ENCODE measurements at regions not wholly inside any gene's neighbourhood (a gene's known extent, or its start where the extent isn't known, plus 50 kb on each side); places are given as distances from the start of the nearest gene placed in this dataset.

- 83 to 95% methylated on average over 4 of the region's 4 CpGs for WGBS, 2 donors
- H3K27ac ChIP-seq, result no peak overlapping the region
- no peak for DNase-seq
- intact Hi-C loops (cut with DNase I), result no loop called here
- H3K9me3 ChIP-seq, result no peaks in the 10 kb centered on the region
- no peaks in the 10 kb centered on the region for H3K4me1 ChIP-seq
- no peaks in the 10 kb centered on the region for H3K36me3 ChIP-seq
- no peaks in the 10 kb centered on the region for H3K27me3 ChIP-seq
- H3K4me3 ChIP-seq, result no peak overlapping the region
- TF ChIP-seq POLR2A (IDR thresholded peaks at IDR 0.05), result no peak
- no peak for TF ChIP-seq CTCF (IDR thresholded peaks at IDR 0.05)
Observed at GRCh38 chr12:65546528-65546927, 268.0 kb downstream of the MSRB3 start.

DNA sequence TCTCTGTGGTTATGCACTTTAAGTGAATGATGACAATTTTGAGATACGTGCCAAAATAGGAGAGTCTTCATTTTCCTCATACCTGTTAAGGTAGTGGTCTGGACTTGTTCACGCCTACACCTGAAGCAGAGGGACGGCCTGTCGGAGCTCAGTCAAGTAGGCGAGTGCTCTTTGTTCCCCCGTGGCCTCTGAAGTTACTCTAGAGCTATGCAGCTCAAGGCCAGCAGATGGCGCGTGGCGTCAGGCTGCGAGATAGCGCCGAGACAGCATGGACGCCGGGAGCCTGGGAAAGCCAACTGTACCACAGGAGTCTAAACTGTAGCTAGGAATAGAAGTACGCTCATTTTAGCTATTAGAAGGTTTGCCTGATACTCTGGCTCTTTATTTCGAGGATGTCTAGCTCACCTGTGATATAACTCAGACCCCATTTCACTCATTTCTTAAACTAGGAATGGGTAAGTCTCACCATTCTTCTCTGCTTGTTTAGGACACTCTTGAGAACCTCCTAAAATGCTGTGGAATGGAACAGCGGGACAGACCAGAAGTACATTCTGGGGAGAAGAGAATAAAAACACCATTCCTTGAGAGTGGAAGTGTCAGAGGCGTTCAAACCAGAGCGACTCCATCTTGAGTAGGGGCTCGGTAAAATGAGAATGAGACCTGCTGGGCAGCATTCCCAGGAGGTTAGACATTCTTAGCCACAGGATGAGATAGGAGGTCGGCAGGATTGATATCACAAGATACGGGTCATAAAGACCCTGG, 267.4 kb upstream of the HMGA2 start:
- Histone ChIP-seq H3K36me3 (no peaks in the 10 kb centered on the region), H3K27ac (no peak overlapping the region), H3K27me3 (no peaks in the 10 kb centered on the region), H3K4me1 (peaks cover 0 to 10% (median 4%) of the 10 kb centered on the region in 3 donors), H3K4me3 (no peak overlapping the region), H3K9me3 (no peaks in the 10 kb centered on the region)
- intact Hi-C loops (cut with DNase I), result loop anchor here (10.0 kb wide), 2 partner anchors 138 to 428 kb away; no protein-coding TSS in a partner anchor
- DNase-seq, result peak; percentile 0
- WGBS, 2 donors, result 25 to 37% methylated on average over 14 to 20 of the region's 22 CpGs
- TF ChIP-seq POLR2A (IDR thresholded peaks at IDR 0.05) (no peak), CTCF (IDR thresholded peaks at IDR 0.05) (peak; percentile 41 to 93 (median 86))

- Histone ChIP-seq H3K27me3 (no peaks in the 10 kb centered on the region), H3K9me3 (no peaks in the 10 kb centered on the region), H3K4me3 (no peak overlapping the region), H3K36me3 (no peaks in the 10 kb centered on the region), H3K4me1 (peaks cover 0 to 10% (median 4%) of the 10 kb centered on the region in 3 donors), H3K27ac (no peak overlapping the region)
- no peak for TF ChIP-seq POLR2A (IDR thresholded peaks at IDR 0.05)
- TF ChIP-seq CTCF (IDR thresholded peaks at IDR 0.05), result no peak
- no peak for DNase-seq
- intact Hi-C loops (cut with DNase I), result loop anchor here (10.0 kb wide), 2 partner anchors 137 to 427 kb away; no protein-coding TSS in a partner anchor
- WGBS, 2 donors, result 58 to 75% methylated on average over 3 of the region's 3 CpGs
Observed at GRCh38 chr12:65557438-65558181, 266.7 kb upstream of the HMGA2 start.

DNA sequence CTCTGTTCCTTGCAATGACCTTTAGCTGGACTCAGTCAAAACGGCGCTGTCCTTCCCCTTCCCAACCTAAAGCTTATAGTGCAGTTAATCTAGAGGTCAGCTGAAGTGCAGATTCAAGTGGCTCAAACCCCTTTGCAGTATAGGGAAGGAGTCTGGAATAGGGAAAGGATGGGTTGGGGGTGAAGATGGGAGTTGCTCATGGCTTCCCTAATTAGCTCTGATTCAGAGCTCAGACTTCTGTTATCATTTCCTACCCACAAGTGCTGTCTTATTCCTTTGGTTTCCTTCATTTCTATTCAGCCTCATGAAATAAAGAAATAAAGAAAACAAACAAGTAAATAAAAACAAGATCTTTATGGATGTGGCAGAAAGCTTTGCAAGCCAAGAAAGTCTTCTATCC, 264.0 kb upstream of the HMGA2 start:
- WGBS, 2 donors, result 75 to 83% methylated on average over 2 of the region's 2 CpGs
- Histone ChIP-seq H3K9me3 (no peaks in the 10 kb centered on the region), H3K27ac (no peak overlapping the region), H3K36me3 (no peaks in the 10 kb centered on the region), H3K27me3 (peaks cover 0 to 2% (median 0%) of the 10 kb centered on the region in 4 donors), H3K4me3 (no peak overlapping the region), H3K4me1 (peaks cover 0 to 10% (median 4%) of the 10 kb centered on the region in 3 donors)
- TF ChIP-seq POLR2A (IDR thresholded peaks at IDR 0.05) (no peak), CTCF (IDR thresholded peaks at IDR 0.05) (no peak)
- no peak for DNase-seq
- intact Hi-C loops (cut with DNase I), result no loop called here

DNA sequence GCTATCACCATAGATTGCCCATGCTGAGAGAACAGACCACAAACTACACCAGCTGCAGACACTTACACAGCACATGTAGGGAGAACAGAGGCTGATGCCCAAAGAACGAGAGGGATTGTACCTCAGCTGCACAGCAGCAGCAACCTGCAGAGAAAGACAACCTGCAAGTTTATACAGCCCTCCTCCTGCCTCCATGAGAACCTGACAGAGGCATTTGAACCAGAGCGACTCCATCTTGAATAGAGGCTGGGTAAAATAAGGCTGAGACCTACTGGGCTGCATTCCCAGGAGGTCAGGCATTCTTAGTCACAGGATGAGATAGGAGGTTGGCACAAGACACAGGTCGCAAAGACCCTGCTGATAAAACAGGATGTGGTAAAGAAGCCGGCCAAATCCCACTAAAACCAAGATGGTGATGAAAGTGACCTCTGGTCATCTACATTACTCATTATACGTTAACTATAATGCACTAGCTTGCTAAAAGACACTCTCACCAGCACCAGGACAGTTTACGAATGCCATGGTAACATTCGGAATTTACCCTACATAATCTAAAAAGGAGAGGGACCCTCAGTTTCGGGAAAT, 262.4 kb upstream of the HMGA2 start:
- TF ChIP-seq POLR2A (IDR thresholded peaks at IDR 0.05), result no peak
- no peak for TF ChIP-seq CTCF (IDR thresholded peaks at IDR 0.05)
- no peak for DNase-seq
- Histone ChIP-seq H3K36me3 (no peaks in the 10 kb centered on the region), H3K27ac (no peak overlapping the region), H3K9me3 (no peaks in the 10 kb centered on the region), H3K4me1 (peaks cover 0 to 4% (median 3%) of the 10 kb centered on the region in 3 donors), H3K27me3 (peaks cover 0 to 2% (median 0%) of the 10 kb centered on the region in 4 donors), H3K4me3 (no peak overlapping the region)
- 75 to 90% methylated on average over 8 of the region's 8 CpGs for WGBS, 2 donors
- intact Hi-C loops (cut with DNase I), result no loop called here
